H1 (cell line): ENCODE measurements at regions not wholly inside any gene's neighbourhood (a gene's known extent, or its start where the extent isn't known, plus 50 kb on each side); places are given as distances from the start of the nearest gene placed in this dataset.

Experiments
- ATF2 ChIP-seq: IDR thresholded peaks from 2 replicates; pipeline ENCODE4 v1.6.1; 2012; ENCODE audit warnings: low read length, inconsistent platforms
- CTCF ChIP-seq, 3 experiments: IDR thresholded peaks; 1 replicate in 2 of 3; 2 replicates in 1 of 3; pipeline versions ENCODE4 v1.5.1 to v1.6.1; 2011; ENCODE audit warnings: low read length in 3 of 3, mild to moderate bottlenecking in 3 of 3, inconsistent platforms in 2 of 3, low read depth in 1 of 3, moderate library complexity in 1 of 3; ENCODE audit not compliant: insufficient read depth in 1 of 3; ENCODE audit errors: control extremely low read depth in 1 of 3
- MAX ChIP-seq: IDR thresholded peaks from 2 replicates; pipeline ENCODE4 v1.6.1; 2012; ENCODE audit warnings: inconsistent platforms
- SP1 ChIP-seq: IDR thresholded peaks from 2 replicates; pipeline ENCODE4 v1.6.1; 2011; ENCODE audit warnings: low read depth, low read length

GRCh38 chr18:44356566-44357157, 324.0 kb upstream of the SETBP1 start:
- TF ChIP-seq MAX (no peak), SP1 (no peak), CTCF (IDR thresholded peaks at IDR 0.05; ENCODE audit: control extremely low read depth in 1 of 3, insufficient read depth in 1 of 3, low read depth in 1 of 3, low read length in 3 of 3) (no peak), ATF2 (no peak)
